ENCODE measurements at regions not wholly inside any gene's neighbourhood (a gene's known extent, or its start where the extent isn't known, plus 50 kb on each side); places are given as distances from the start of the nearest gene placed in this dataset.

- DNase-seq = no peak
Observed at GRCh38 chr2:144280009-144280408, 239.9 kb downstream of the ZEB2 start.

GRCh38 chr2:144279165-144279564, 240.8 kb downstream of the ZEB2 start:
- no peak for DNase-seq

- no peak for DNase-seq
Observed at GRCh38 chr2:144277622-144278354, 242.1 kb downstream of the ZEB2 start.

- no peak for DNase-seq
Observed at GRCh38 chr2:144275340-144275739, 244.6 kb downstream of the ZEB2 start.

- DNase-seq = no peak
Observed at GRCh38 chr2:144274131-144274530, 245.8 kb downstream of the ZEB2 start.

- no peak for DNase-seq
Observed at GRCh38 chr2:144270951-144271350, 249.0 kb downstream of the ZEB2 start.

GRCh38 chr2:144268036-144268678, 251.8 kb downstream of the ZEB2 start:
- DNase-seq = no peak

- DNase-seq = no peak
Observed at GRCh38 chr2:144267239-144267638, 252.7 kb downstream of the ZEB2 start.

GRCh38 chr2:144265654-144266053, 254.3 kb downstream of the ZEB2 start:
- no peak for DNase-seq

- DNase-seq = no peak
Observed at GRCh38 chr2:144261966-144262365, 258.0 kb downstream of the ZEB2 start.

GRCh38 chr2:144261336-144261735, 258.6 kb downstream of the ZEB2 start:
- no peak for DNase-seq

- no peak for DNase-seq
Observed at GRCh38 chr2:144259332-144259731, 260.6 kb downstream of the ZEB2 start.

GRCh38 chr2:144258154-144258553, 261.8 kb downstream of the ZEB2 start:
- no peak for DNase-seq

GRCh38 chr2:144256996-144257707, 262.8 kb downstream of the ZEB2 start:
- no peak for DNase-seq

- no peak for DNase-seq
Observed at GRCh38 chr2:144254342-144255235, 265.3 kb downstream of the ZEB2 start.

- DNase-seq = no peak
Observed at GRCh38 chr2:144253743-144254142, 266.2 kb downstream of the ZEB2 start.

- DNase-seq = no peak
Observed at GRCh38 chr2:144252694-144253093, 267.2 kb downstream of the ZEB2 start.

- DNase-seq = no peak
Observed at GRCh38 chr2:144249035-144249637, 270.8 kb downstream of the ZEB2 start.

- no peak for DNase-seq
Observed at GRCh38 chr2:144248350-144249034, 271.4 kb downstream of the ZEB2 start.

- no peak for DNase-seq
Observed at GRCh38 chr2:144244938-144245337, 275.0 kb downstream of the ZEB2 start.

GRCh38 chr2:144242311-144242710, 277.6 kb downstream of the ZEB2 start:
- DNase-seq = no peak

- no peak for DNase-seq
Observed at GRCh38 chr2:144241801-144242200, 278.1 kb downstream of the ZEB2 start.
